Stimulated activated CD4-positive, alpha-beta T cell treated with anti-CD3 and anti-CD28 coated beads, Interleukin-1b, Interleukin-23, amount 100 ng/mL, for 4 hours (primary cell): ENCODE measurements at regions not wholly inside any gene's neighbourhood (a gene's known extent, or its start where the extent isn't known, plus 50 kb on each side); places are given as distances from the start of the nearest gene placed in this dataset.

Source experiments
- DNase-seq, 2 donors: peaks; one replicate each; pipeline ENCODE4 v3.0.0-alpha.2; 2020; ENCODE audit warnings: low read depth in 2 of 2

- no peak for DNase-seq
These were observed 863.7 kb downstream of the GALR1 start for GRCh38 chr18:78113136-78113939.

GRCh38 chr18:78113940-78114251, 864.2 kb downstream of the GALR1 start:
- no peak for DNase-seq

- DNase-seq = no peak
These were observed 863.6 kb upstream of the SALL3 start for GRCh38 chr18:78115896-78116561.

GRCh38 chr18:78123144-78123909, 856.3 kb upstream of the SALL3 start:
- no peak for DNase-seq

GRCh38 chr18:78123926-78124797, 855.5 kb upstream of the SALL3 start:
- DNase-seq = no peak

GRCh38 chr18:78125206-78125896, 854.3 kb upstream of the SALL3 start:
- DNase-seq = no peak

- DNase-seq = no peak
These were observed 853.5 kb upstream of the SALL3 start for GRCh38 chr18:78126106-78126505.

GRCh38 chr18:78126536-78126935, 853.1 kb upstream of the SALL3 start:
- DNase-seq = no peak

- no peak for DNase-seq
These were observed 852.6 kb upstream of the SALL3 start for GRCh38 chr18:78127041-78127440.

- no peak for DNase-seq
These were observed 851.6 kb upstream of the SALL3 start for GRCh38 chr18:78128004-78128403.

- no peak for DNase-seq
These were observed 850.4 kb upstream of the SALL3 start for GRCh38 chr18:78129260-78129659.

- DNase-seq = no peak
These were observed 849.1 kb upstream of the SALL3 start for GRCh38 chr18:78130232-78131195.

GRCh38 chr18:78133729-78134128, 845.9 kb upstream of the SALL3 start:
- DNase-seq = no peak

- DNase-seq = no peak
These were observed 842.6 kb upstream of the SALL3 start for GRCh38 chr18:78136986-78137385.

GRCh38 chr18:78138983-78139496, 840.6 kb upstream of the SALL3 start:
- DNase-seq = no peak

- no peak for DNase-seq
These were observed 839.3 kb upstream of the SALL3 start for GRCh38 chr18:78140294-78140693.

- DNase-seq = no peak
These were observed 834.9 kb upstream of the SALL3 start for GRCh38 chr18:78144669-78145068.

GRCh38 chr18:78145096-78145495, 834.5 kb upstream of the SALL3 start:
- DNase-seq = no peak

GRCh38 chr18:78146136-78147085, 833.2 kb upstream of the SALL3 start:
- DNase-seq = no peak
